Hematopoietic multipotent progenitor cell treated with erythropoietin and hydrocortisone succinate and interleukin-3 and kit ligand, for 17 days (in vitro differentiated cells): ENCODE measurements at regions not wholly inside any gene's neighbourhood (a gene's known extent, or its start where the extent isn't known, plus 50 kb on each side); places are given as distances from the start of the nearest gene placed in this dataset.

ENCODE experiments used
- DNase-seq: peaks from one replicate; pipeline ENCODE4 v3.0.0-alpha.2; 2015; ENCODE audit warnings: low spot score

DNA sequence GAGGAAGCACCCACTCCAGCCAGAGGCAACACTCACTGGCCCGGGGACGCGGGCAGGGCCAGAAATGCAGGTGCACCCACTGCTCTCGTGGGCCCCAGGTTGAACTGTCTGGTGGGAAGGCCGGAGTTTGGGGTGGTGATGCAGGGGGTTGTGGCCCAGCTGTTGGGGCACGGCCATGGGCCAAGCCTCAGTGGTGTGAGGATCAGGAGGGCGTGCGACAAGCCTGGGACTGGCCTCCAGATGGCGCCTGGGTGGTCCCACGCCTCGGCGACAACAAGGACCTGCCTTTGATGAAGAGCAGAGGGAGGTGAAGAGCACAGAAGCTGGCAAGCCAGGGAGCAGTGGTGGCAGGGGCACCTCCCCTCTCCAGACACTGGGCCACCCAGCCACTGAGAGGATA, 240.8 kb downstream of the BRD1 start:
- no peak for DNase-seq

GRCh38 chr22:49586244-49586748, 241.4 kb downstream of the BRD1 start:
- DNase-seq: peak; percentile 6

DNA sequence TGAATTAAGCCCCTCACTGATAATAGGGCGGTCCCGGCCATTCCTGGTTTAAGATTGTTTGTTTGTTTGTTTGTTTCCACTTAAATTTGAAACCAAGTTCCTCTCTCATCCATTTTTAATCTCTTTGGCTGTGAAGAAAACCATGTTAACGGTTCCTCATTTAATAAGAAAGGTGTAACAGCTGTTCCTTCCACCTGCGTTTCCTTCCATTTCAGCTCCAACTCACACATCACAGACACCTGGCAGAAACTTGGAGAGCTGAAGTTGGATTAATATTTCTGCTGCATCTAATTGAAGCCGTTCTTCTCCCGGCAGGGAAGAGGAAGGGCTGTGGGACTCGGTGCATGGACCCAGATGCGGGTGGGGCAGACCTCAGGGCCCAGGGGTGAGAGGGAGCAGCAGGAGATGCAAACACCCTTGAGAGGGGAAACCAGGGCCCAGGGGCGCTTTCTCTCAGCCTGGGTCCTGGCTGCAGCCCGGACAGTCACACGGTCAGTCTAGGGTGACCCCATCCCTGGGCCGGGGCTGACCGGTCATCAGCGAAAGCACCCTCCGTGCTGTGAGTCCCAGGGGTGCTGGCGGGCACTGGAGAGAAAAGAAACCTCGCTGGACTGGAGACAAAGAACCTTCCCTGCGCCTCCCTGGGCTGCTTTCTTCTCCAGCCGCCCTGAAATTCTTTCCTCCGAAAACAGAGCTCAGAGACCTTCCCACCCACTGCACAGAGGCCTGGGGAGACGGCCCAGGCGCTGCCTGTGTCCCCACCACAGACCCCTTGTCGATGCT, 242.0 kb downstream of the BRD1 start:
- DNase-seq: no peak

GRCh38 chr22:49583886-49584505, 243.7 kb downstream of the BRD1 start:
- no peak for DNase-seq

- DNase-seq: no peak
Observed at GRCh38 chr22:49583341-49583740, 244.3 kb downstream of the BRD1 start.

GRCh38 chr22:49582678-49583077, 245.0 kb downstream of the BRD1 start:
- no peak for DNase-seq

DNA sequence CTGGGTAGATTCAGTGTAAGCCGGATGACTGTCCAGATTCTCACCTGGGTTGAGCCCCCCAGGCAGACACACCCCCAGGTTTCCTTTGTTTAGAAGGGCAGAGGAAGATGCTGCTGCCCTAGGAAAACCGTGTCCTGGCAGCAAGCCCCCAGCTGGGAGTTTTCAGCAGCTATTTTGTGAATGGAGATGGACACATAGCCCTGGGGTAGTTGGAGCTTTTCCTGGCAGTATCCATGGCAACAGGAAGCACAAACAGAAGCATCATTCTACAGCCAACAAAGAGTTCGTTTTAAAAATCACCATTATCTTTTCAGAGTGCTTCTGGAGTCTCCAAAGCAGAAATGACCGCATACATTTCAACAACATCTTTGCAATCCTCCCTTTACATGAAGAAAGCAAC, 245.5 kb downstream of the BRD1 start:
- no peak for DNase-seq

GRCh38 chr22:49580024-49580423, 247.6 kb downstream of the BRD1 start:
- no peak for DNase-seq

GRCh38 chr22:49577168-49578060, 250.3 kb downstream of the BRD1 start:
- no peak for DNase-seq

GRCh38 chr22:49576241-49577141, 251.2 kb downstream of the BRD1 start:
- no peak for DNase-seq

DNA sequence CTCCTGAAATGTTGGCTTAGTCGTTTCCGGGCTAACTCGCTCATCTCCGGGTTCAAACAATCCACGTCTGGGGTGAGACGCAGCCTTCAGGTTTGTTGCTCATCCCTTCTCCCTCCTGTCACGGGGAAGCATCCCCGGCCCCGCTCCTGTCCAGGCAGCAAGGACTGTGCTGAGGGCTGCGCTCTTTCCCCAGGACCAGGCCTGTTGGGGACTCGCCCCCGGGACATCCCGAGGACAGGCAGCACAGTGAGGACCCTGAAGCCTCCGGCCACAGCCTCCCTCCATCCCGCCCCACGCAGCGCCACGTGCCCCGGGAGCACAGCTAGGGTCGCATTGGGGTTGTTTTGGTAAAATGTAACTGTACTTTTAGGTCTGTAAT, 252.0 kb downstream of the BRD1 start:
- DNase-seq: no peak

DNA sequence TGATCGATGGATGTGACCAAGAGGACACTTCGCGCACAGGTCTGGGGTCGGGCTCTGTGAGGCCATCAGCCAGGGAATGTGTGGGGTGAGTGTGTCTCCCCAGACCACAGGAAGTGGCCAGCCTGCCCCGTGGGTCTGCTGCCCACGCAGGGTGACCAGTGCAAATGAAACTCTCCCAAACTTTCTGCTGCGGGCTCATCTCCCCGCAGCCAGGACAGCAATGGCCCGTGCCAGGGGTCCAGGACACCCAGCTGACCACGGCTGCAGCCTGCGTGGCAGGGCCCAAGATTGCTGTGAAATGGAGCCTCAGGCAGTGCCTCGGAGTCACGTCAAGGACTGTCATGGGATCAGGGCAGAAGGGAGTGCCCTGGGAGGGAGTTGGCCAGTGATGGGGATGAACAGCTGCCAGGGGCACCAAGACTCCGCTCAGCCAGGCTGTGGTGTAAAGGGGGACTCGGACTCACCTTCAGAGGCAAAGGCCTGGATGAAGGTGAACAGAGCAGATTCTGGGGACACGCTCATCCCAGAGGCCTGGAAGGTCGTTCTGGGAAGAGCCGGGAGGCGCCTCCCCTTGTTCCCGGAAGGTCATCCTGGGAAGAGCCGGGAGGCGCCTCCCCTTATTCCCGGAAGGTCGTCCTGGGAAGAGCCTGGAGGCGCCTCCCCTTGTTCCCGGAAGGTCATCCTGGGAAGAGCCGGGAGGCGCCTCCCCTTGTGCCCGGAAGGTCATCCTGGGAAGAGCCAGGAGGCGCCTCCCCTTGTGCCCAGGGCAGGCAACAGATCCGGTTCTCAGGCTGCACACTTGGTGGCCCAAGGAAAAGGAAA, 252.6 kb downstream of the BRD1 start:
- DNase-seq: no peak

DNA sequence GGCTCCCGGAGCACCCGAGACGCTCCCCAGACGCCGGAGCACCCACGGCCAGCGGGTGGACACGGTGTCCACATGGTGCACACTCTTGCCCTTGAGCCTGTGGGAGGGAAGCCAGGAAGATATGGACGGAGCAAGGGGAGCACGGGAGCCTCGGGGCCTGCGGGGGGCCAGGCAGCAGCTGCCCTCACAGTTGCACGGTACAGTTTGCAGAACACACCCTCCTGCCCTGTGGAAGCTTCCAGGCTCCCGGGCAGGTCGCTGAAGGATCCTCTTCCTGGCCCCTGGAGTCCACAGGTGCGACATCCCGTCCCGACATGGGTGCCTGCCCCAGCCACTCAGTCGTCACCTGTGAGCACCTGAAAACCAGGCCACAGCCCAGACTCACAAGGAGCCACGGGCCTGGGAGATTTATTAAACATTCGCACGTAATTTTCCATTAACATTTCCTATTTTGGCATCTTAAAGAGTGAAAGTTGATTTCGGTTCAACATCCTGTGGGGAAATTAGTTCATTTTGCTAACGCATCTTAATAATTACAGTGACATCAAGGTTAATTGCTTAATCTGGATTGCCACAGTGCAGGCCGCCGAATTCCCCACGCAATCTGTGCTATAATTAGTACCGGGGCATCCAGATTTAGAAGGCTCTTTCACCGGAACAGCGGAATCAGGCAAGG, 253.3 kb downstream of the BRD1 start:
- DNase-seq: no peak

- DNase-seq: no peak
Observed at GRCh38 chr22:49573109-49573765, 254.4 kb downstream of the BRD1 start.

DNA sequence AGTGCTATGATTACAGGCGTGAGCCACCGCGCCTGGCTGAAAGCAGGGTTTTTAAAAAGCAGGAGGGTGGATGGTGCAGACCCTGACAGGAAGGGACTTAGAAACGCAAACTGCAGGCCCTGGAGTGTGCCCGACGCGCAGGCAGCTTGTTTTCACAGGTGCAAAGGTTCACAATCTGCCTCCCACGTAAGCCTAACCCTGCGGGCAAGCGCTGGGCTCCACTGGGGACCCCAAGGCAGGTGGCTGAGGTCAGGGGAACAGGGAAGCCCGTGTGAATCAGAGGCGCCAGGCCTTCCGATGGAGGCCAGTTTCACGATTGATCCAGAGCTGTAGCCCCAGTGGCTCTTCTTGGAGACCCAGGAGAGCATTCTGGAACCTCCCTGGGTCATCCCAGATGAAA, 256.3 kb downstream of the BRD1 start:
- no peak for DNase-seq

GRCh38 chr22:49570032-49570848, 257.4 kb downstream of the BRD1 start:
- no peak for DNase-seq

- DNase-seq: no peak
Observed at GRCh38 chr22:49569286-49570031, 258.2 kb downstream of the BRD1 start.

- no peak for DNase-seq
Observed at GRCh38 chr22:49568751-49569285, 258.9 kb downstream of the BRD1 start.
